HepG2 (cell line): ENCODE measurements at regions not wholly inside any gene's neighbourhood (a gene's known extent, or its start where the extent isn't known, plus 50 kb on each side); places are given as distances from the start of the nearest gene placed in this dataset.

ENCODE experiments used
- ATAC-seq: fragments of 200-7000 bp; cut with Tn5 transposase; 3 replicates; pipeline ENCODE4 v1.9.1; 2020; ENCODE audit warnings: mild to moderate bottlenecking, moderate library complexity
- BruUV-seq: library from RNA; stranded (reverse); fragments of 400-500 nt; replicated peaks from 2 replicates; lab custom pipeline; 2021; lab: Mats Ljungman, UMichigan
- CTCF ChIA-PET: fragments of 300-600 bp; formaldehyde crosslinking; extraction: SDS; loops from one replicate; lab custom pipeline; 2021; ENCODE audit warnings: low total read pairs, inconsistent platforms, low intra/inter-chr PET ratio; lab: Yijun Ruan, JAX
- POLR2A ChIA-PET: fragments of 350-600 bp; sonication (Branson Sonifier 250); formaldehyde crosslinking; loops from one replicate; lab custom pipeline; 2020; ENCODE audit warnings: antibody characterized with exemption, inconsistent platforms; lab: Yijun Ruan, JAX
- DNase-seq: peaks from one replicate; pipeline ENCODE4 v3.0.0-alpha.2; 2015; ENCODE audit warnings: low spot score
- FAIRE-seq: peaks from 3 replicates; lab custom pipeline; 2011; peaks lifted over from hg19 to GRCh38; lab: Jason Lieb, UNC
- H2AFZ ChIP-seq: one replicate; pipeline ENCODE4 v1.6.1; 2011; ENCODE audit warnings: low read length, inconsistent platforms
- H3K27ac ChIP-seq: fragments of 300-600 bp; 3 replicates; pipeline ENCODE4 v1.8.0; 2011; ENCODE audit warnings: mixed run types, mild to moderate bottlenecking, mixed read lengths, low read length, inconsistent platforms; ENCODE audit not compliant: insufficient read depth; ENCODE audit errors: extremely low read length
- H3K27me3 ChIP-seq, 2 experiments: fragments of 200-600 bp in 1 of 2; 2 replicates in 1 of 2; 3 replicates in 1 of 2; pipeline versions ENCODE4 v1.6.0 to v1.8.0; 2011; ENCODE audit warnings: low read length in 2 of 2, mild to moderate bottlenecking in 2 of 2, moderate library complexity in 2 of 2, inconsistent platforms in 1 of 2; ENCODE audit not compliant: insufficient read depth in 2 of 2, control insufficient read depth in 1 of 2
- H3K36me3 ChIP-seq, 2 experiments: fragments of 200-600 bp in 1 of 2; replicated peaks in 1 of 2; 2 replicates in 1 of 2; 3 replicates in 1 of 2; pipeline versions ENCODE4 v1.5.1 to v1.8.0; 2011; ENCODE audit warnings: low read length in 2 of 2, inconsistent platforms in 1 of 2; ENCODE audit not compliant: insufficient read depth in 2 of 2, control insufficient read depth in 1 of 2
- H3K4me1 ChIP-seq: 2 replicates; pipeline ENCODE4 v1.5.1; 2012; ENCODE audit warnings: low read length, inconsistent platforms; ENCODE audit not compliant: insufficient read depth
- H3K4me2 ChIP-seq: 2 replicates; pipeline ENCODE4 v1.6.0; 2011; ENCODE audit warnings: low read depth, low read length, inconsistent platforms
- H3K4me3 ChIP-seq, 3 experiments: fragments of 200-600 bp in 1 of 3; sonication (generic), shearing (Covaris generic) in 1 of 3; replicated peaks in 1 of 3; 2 replicates each; pipeline ENCODE4 v1.5.1; 2011 to 2016; ENCODE audit warnings: low read length in 3 of 3, inconsistent platforms in 2 of 3, low read depth in 2 of 3, mild to moderate bottlenecking in 2 of 3, control low read depth in 1 of 3, mixed read lengths in 1 of 3; ENCODE audit not compliant: insufficient read depth in 1 of 3
- H3K79me2 ChIP-seq: one replicate; pipeline ENCODE4 v1.6.1; 2011; ENCODE audit warnings: low read length, inconsistent platforms; ENCODE audit not compliant: insufficient read depth
- H3K9ac ChIP-seq: 2 replicates; pipeline ENCODE4 v1.6.0; 2011; ENCODE audit warnings: mild to moderate bottlenecking, low read depth, low read length, inconsistent platforms; ENCODE audit not compliant: insufficient read depth
- H3K9me3 ChIP-seq: 2 replicates; pipeline ENCODE4 v1.5.1; 2012; ENCODE audit warnings: mild to moderate bottlenecking, low read length
- H4K20me1 ChIP-seq: 2 replicates; pipeline ENCODE4 v1.6.0; 2011; ENCODE audit warnings: inconsistent platforms, mild to moderate bottlenecking, low read length, moderate library complexity; ENCODE audit not compliant: insufficient read depth
- GLI4 ChIP-seq: sonication (generic); formaldehyde crosslinking; IDR thresholded peaks from 2 replicates; pipeline ENCODE4 v1.5.1; 2020; ENCODE audit warnings: missing genetic modification reagents, mild to moderate bottlenecking, moderate library complexity, borderline replicate concordance
- HDAC6 ChIP-seq: fragments of 200-600 bp; sonication (generic); IDR thresholded peaks from 2 replicates; pipeline ENCODE4 v1.7.0; 2017; ENCODE audit warnings: mild to moderate bottlenecking, antibody characterized with exemption, low read length, low read depth
- HNF1A ChIP-seq, 2 experiments: sonication (generic) in 1 of 2; formaldehyde crosslinking in 1 of 2; IDR thresholded peaks; 2 replicates each; pipeline versions ENCODE4 v1.4.0 to v1.6.1; 2016 to 2020; ENCODE audit warnings: borderline replicate concordance in 1 of 2, low read depth in 1 of 2, mild to moderate bottlenecking in 1 of 2, missing genetic modification reagents in 1 of 2
- NKX3-1 ChIP-seq: sonication (generic); formaldehyde crosslinking; IDR thresholded peaks from 2 replicates; pipeline ENCODE4 v1.5.0; 2020; ENCODE audit warnings: missing genetic modification reagents
- NRL ChIP-seq: sonication (generic); formaldehyde crosslinking; IDR thresholded peaks from 2 replicates; pipeline ENCODE4 v1.5.0; 2020; ENCODE audit warnings: missing genetic modification reagents, mild to moderate bottlenecking, moderate library complexity, borderline replicate concordance
- ZFP37 ChIP-seq: sonication (generic); formaldehyde crosslinking; IDR thresholded peaks from 2 replicates; pipeline ENCODE4 v1.4.0; 2020; ENCODE audit warnings: missing genetic modification reagents, borderline replicate concordance
- ZNF253 ChIP-seq: sonication (generic); formaldehyde crosslinking; IDR thresholded peaks from 2 replicates; pipeline ENCODE4 v1.8.0; 2022; ENCODE audit warnings: mild to moderate bottlenecking, missing genetic modification reagents, borderline replicate concordance
- ZNF280B ChIP-seq: sonication (generic); formaldehyde crosslinking; IDR thresholded peaks from 2 replicates; pipeline ENCODE4 v1.5.0; 2020; ENCODE audit warnings: missing genetic modification reagents, mild to moderate bottlenecking, borderline replicate concordance
- ZNF33A ChIP-seq: sonication (generic); formaldehyde crosslinking; IDR thresholded peaks from 2 replicates; pipeline ENCODE4 v1.5.1; 2020; ENCODE audit warnings: missing genetic modification reagents, mild to moderate bottlenecking, moderate library complexity, borderline replicate concordance
- WGBS: methylation state at CpG from one replicate; pipeline ENCODE4 v1.1.6; 2017; ENCODE audit warnings: low lambda C conversion rate; 5-methylcytosine and 5-hydroxymethylcytosine counted together
- in situ Hi-C: cut with HindIII; loops from 2 replicates; pipeline ENCODE4 v1.10.0; 2017; ENCODE audit warnings: low pct_unique_long_range_greater_than_20kb; ENCODE audit not compliant: extremely low pct_ligation_motif_present
- intact Hi-C: fragments of 100-400 bp; cut with micrococcal nuclease; formaldehyde crosslinking; loops from one replicate; pipeline ENCODE4 v1.10.0; 2022; ENCODE audit not compliant: unreplicated experiment

- FAIRE-seq (no peak), DNase-seq (no peak), ATAC-seq (no peak)
- no peaks in the 10 kb centered on the region for H3K36me3 ChIP-seq
- H3K4me3 ChIP-seq: no peak overlapping the region
- no peak overlapping the region for H3K27ac ChIP-seq
- WGBS: 2% methylated on average over 2 of the region's 2 CpGs
- intact Hi-C loops (no loop called here), in situ Hi-C loops (no loop called here)
- no TSS peak for BruUV-seq
- no peaks in the 10 kb centered on the region for H3K4me1 ChIP-seq
- H2AFZ ChIP-seq: no peak overlapping the region
- POLR2A ChIA-PET: no interaction called here
- CTCF ChIA-PET: no interaction called here
- no peak overlapping the region for H3K4me2 ChIP-seq
- H3K27me3 ChIP-seq: no peaks in the 10 kb centered on the region; a peak in 1 of 5 replicates
- TF ChIP-seq ZFP37 (CRISPR knock-in tag) (no peak), HDAC6 (no peak), ZNF280B (CRISPR knock-in tag) (no peak), ZNF253 (CRISPR knock-in tag) (no peak), HNF1A (IDR thresholded peaks at IDR 0.05; ENCODE audit: low read depth) (no peak), HNF1A (CRISPR knock-in tag; IDR thresholded peaks at IDR 0.05; ENCODE audit: borderline replicate concordance) (no peak), ZNF33A (no peak), NRL (CRISPR knock-in tag) (no peak), NKX3-1 (CRISPR knock-in tag) (no peak), GLI4 (CRISPR knock-in tag) (no peak)
- no peak overlapping the region for H3K9ac ChIP-seq
- H3K79me2 ChIP-seq: no peaks in the 10 kb centered on the region
- H4K20me1 ChIP-seq: no peaks in the 10 kb centered on the region
- peaks cover 32% of the 10 kb centered on the region for H3K9me3 ChIP-seq
These were observed 352.3 kb upstream of the FMN2 start for GRCh38 chr1:239739375-239739774.
